GM23248 (cell line): ENCODE measurements at regions not wholly inside any gene's neighbourhood (a gene's known extent, or its start where the extent isn't known, plus 50 kb on each side); places are given as distances from the start of the nearest gene placed in this dataset.
"Not testable (repeated sequence)": the region's sequence is repeated elsewhere in the genome, so short reads cannot be mapped to it uniquely, and the experiment has no call there.

Experiments
- EZH2 ChIP-seq: fragments of 200-600 bp; sonication (generic); IDR thresholded peaks from 2 replicates; pipeline ENCODE4 v1.6.1; 2018; ENCODE audit warnings: antibody characterized with exemption, mild to moderate bottlenecking; ENCODE audit not compliant: insufficient read depth, poor library complexity, severe bottlenecking
- EZH2phosphoT487 ChIP-seq: fragments of 200-600 bp; sonication (generic); IDR thresholded peaks from 2 replicates; pipeline ENCODE4 v1.6.1; 2018; ENCODE audit warnings: antibody characterized with exemption, moderate library complexity, mild to moderate bottlenecking, low read depth; ENCODE audit not compliant: insufficient read depth

DNA sequence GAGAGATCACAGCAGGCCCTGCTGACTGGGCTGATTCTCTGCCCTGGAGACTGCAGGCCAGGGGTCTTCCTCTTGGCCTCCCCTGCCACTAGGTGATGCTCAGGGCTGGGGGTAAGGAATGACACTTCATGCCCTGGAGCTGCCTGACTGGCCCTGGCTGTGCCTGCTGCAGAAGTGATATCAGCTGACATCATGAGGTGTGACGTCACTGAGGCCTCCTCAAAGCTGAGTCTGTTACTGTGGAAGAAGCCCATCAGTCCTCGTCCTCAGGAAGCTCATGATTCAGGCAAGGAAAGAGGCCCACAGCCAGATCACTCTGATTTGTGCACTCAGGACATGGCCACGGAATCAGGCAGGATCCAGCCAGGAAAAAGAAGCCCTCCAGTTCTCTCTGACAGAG, 283.8 kb upstream of the WSB1 start:
- not testable (repeated sequence) for TF ChIP-seq EZH2, EZH2phosphoT487
